Muscle of leg (tissue), 3 donors: ENCODE measurements at regions not wholly inside any gene's neighbourhood (a gene's known extent, or its start where the extent isn't known, plus 50 kb on each side); places are given as distances from the start of the nearest gene placed in this dataset.
A peak's percentile ranks its signal among the peaks of the same experiment; 100 is the strongest.

ENCODE experiments used
- DNase-seq: peaks from one replicate; pipeline ENCODE4 v3.0.0; 2013
- H3K27ac ChIP-seq: one replicate; pipeline ENCODE4 v1.5.1; 2013; ENCODE audit warnings: mild to moderate bottlenecking, low read length, control low read depth
- H3K27me3 ChIP-seq: one replicate; pipeline ENCODE4 v1.6.1; 2013; ENCODE audit warnings: low read length; ENCODE audit not compliant: control insufficient read depth, insufficient read depth
- H3K36me3 ChIP-seq: one replicate; pipeline ENCODE4 v1.6.1; 2013; ENCODE audit warnings: low read length; ENCODE audit not compliant: control insufficient read depth, insufficient read depth
- H3K4me1 ChIP-seq: one replicate; pipeline ENCODE4 v1.6.1; 2013; ENCODE audit warnings: low read length; ENCODE audit not compliant: control insufficient read depth, insufficient read depth
- H3K4me3 ChIP-seq: one replicate; pipeline ENCODE4 v1.5.1; 2013; ENCODE audit warnings: low read length, control low read depth
- H3K9me3 ChIP-seq: replicated peaks from 2 replicates; pipeline ENCODE4 v1.6.1; 2013; ENCODE audit warnings: low read depth, low read length; ENCODE audit not compliant: control insufficient read depth
- WGBS: methylation state at CpG from one replicate; pipeline ENCODE4 v1.1.5; 2013; ENCODE audit warnings: missing lambda C conversion rate; ENCODE audit not compliant: insufficient coverage; 5-methylcytosine and 5-hydroxymethylcytosine counted together

GRCh38 chr5:18375641-18376040, 741.4 kb downstream of the TAF11L14 start:
- no peak overlapping the region for H3K4me3 ChIP-seq
- no peaks in the 10 kb centered on the region for H3K36me3 ChIP-seq
- 11% methylated on average over 1 of the region's 2 CpGs for WGBS
- H3K27me3 ChIP-seq = no peaks in the 10 kb centered on the region
- H3K4me1 ChIP-seq = no peaks in the 10 kb centered on the region
- H3K27ac ChIP-seq = no peak overlapping the region
- no peaks in the 10 kb centered on the region for H3K9me3 ChIP-seq
- peak; percentile 40 for DNase-seq

DNA sequence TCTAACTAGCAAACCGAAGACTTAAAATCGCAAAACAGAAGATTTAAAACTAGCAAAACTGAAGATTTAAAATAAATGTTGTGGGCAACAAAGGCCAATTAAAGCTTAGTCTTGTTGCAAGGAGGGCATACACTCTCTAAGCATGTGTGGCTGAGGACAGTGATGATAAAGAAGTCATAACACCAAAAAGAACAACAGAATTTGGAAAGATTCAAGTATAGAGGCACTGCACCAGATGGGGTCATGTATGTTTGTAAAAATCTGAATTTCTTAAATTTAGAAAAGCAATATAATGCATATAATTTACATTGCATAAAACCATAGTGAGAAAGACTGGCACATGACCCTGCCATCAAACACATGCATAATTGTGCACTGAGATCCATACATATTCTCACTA, 743.8 kb downstream of the TAF11L14 start:
- Histone ChIP-seq H3K27me3 (no peaks in the 10 kb centered on the region), H3K9me3 (no peaks in the 10 kb centered on the region), H3K4me3 (no peak overlapping the region), H3K36me3 (no peaks in the 10 kb centered on the region), H3K4me1 (no peaks in the 10 kb centered on the region), H3K27ac (no peak overlapping the region)
- no CpG with 5 or more reads among the region's 2 CpGs for WGBS
- DNase-seq = no peak

DNA sequence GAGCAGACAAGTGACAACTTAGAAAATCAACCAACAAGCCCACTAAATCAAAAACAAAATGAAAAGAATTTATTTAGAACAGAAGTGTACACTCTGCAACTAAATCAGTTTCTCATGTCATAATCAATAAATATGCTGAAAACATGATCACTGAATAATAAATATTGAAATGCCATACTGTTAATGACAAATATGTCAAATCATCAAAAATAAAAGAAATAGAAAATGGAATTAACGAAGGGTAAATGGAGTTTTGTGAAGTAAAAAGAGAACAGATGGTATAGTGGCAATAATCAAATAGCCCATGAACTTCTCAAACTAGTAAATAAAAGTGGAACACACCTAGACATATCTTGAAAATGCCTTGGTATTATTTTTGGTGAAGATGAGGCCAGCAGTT, 744.9 kb downstream of the TAF11L14 start:
- no peaks in the 10 kb centered on the region for H3K36me3 ChIP-seq
- DNase-seq = no peak
- H3K9me3 ChIP-seq = no peaks in the 10 kb centered on the region
- H3K27ac ChIP-seq = no peak overlapping the region
- no peaks in the 10 kb centered on the region for H3K27me3 ChIP-seq
- no CpG with 5 or more reads among the region's 1 CpG for WGBS
- no peak overlapping the region for H3K4me3 ChIP-seq
- no peaks in the 10 kb centered on the region for H3K4me1 ChIP-seq

GRCh38 chr5:18380729-18381362, 746.6 kb downstream of the TAF11L14 start:
- no CpG with 5 or more reads among the region's 2 CpGs for WGBS
- no peak for DNase-seq
- H3K27me3 ChIP-seq = no peaks in the 10 kb centered on the region
- no peak overlapping the region for H3K27ac ChIP-seq
- H3K4me1 ChIP-seq = no peaks in the 10 kb centered on the region
- H3K4me3 ChIP-seq = no peak overlapping the region
- no peaks in the 10 kb centered on the region for H3K36me3 ChIP-seq
- H3K9me3 ChIP-seq = no peaks in the 10 kb centered on the region

- Histone ChIP-seq H3K4me1 (no peaks in the 10 kb centered on the region), H3K9me3 (no peaks in the 10 kb centered on the region), H3K4me3 (no peak overlapping the region), H3K36me3 (no peaks in the 10 kb centered on the region), H3K27me3 (no peaks in the 10 kb centered on the region), H3K27ac (no peak overlapping the region)
- WGBS = 47% methylated on average over 11 of the region's 17 CpGs
- peak; percentile 76 for DNase-seq
Observed at GRCh38 chr5:18393565-18394442, 759.5 kb downstream of the TAF11L14 start.

- Histone ChIP-seq H3K4me3 (no peak overlapping the region), H3K27ac (no peak overlapping the region), H3K36me3 (no peaks in the 10 kb centered on the region), H3K27me3 (no peaks in the 10 kb centered on the region), H3K9me3 (no peaks in the 10 kb centered on the region), H3K4me1 (no peaks in the 10 kb centered on the region)
- no peak for DNase-seq
- WGBS = no CpG with 5 or more reads among the region's 4 CpGs
Observed at GRCh38 chr5:18394443-18394804, 760.2 kb downstream of the TAF11L14 start.

GRCh38 chr5:18395126-18396110, 761.2 kb downstream of the TAF11L14 start:
- DNase-seq = no peak
- WGBS = 63% methylated on average over 3 of the region's 10 CpGs
- Histone ChIP-seq H3K27me3 (no peaks in the 10 kb centered on the region), H3K4me3 (no peak overlapping the region), H3K27ac (no peak overlapping the region), H3K9me3 (no peaks in the 10 kb centered on the region), H3K36me3 (no peaks in the 10 kb centered on the region), H3K4me1 (no peaks in the 10 kb centered on the region)

DNA sequence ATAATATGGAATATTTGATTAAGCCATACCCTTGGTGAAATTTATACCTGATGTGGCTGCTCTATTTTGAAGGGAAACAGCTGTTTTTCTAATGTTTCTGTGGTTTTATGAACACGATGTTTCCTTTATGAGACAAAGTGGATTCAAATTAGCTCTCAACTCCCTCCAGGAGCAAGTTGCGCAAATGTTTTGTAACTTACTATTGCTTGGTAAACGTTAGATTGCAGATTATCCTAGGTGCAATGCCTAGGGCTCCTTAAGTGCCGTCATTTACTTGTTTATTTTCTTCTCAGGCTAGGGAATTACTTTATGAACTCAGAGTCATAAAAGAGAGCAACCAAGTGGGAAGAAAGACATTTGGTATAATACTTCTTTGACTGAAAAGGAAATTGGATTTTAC, 763.1 kb downstream of the TAF11L14 start:
- DNase-seq = peak; percentile 70
- Histone ChIP-seq H3K4me3 (no peak overlapping the region), H3K27me3 (no peaks in the 10 kb centered on the region), H3K9me3 (no peaks in the 10 kb centered on the region), H3K27ac (no peak overlapping the region), H3K36me3 (no peaks in the 10 kb centered on the region), H3K4me1 (no peaks in the 10 kb centered on the region)
- WGBS = no CpG with 5 or more reads among the region's 4 CpGs

GRCh38 chr5:18397891-18398290, 763.6 kb downstream of the TAF11L14 start:
- Histone ChIP-seq H3K27ac (no peak overlapping the region), H3K36me3 (no peaks in the 10 kb centered on the region), H3K9me3 (no peaks in the 10 kb centered on the region), H3K4me1 (no peaks in the 10 kb centered on the region), H3K4me3 (no peak overlapping the region), H3K27me3 (no peaks in the 10 kb centered on the region)
- peak; percentile 88 for DNase-seq
- no CpG with 5 or more reads among the region's 2 CpGs for WGBS
